NCI-H82 treated with DMSO at 0.1 percent for 48 hours (cell line): ENCODE measurements at regions not wholly inside any gene's neighbourhood (a gene's known extent, or its start where the extent isn't known, plus 50 kb on each side); places are given as distances from the start of the nearest gene placed in this dataset.
"Not testable (repeated sequence)": the region's sequence is repeated elsewhere in the genome, so short reads cannot be mapped to it uniquely, and the experiment has no call there.

Experiments
- DNase-seq: peaks from one replicate; lab custom pipeline; 2025; ENCODE audit not compliant: unreplicated experiment; lab: John Stamatoyannopoulos, UW

GRCh38 chr13:89432997-89433396 is 1761.8 kb downstream of the SLITRK5 start:
- no peak for DNase-seq

GRCh38 chr13:89434624-89435023 is 1763.5 kb downstream of the SLITRK5 start:
- DNase-seq: not testable (repeated sequence)

DNA sequence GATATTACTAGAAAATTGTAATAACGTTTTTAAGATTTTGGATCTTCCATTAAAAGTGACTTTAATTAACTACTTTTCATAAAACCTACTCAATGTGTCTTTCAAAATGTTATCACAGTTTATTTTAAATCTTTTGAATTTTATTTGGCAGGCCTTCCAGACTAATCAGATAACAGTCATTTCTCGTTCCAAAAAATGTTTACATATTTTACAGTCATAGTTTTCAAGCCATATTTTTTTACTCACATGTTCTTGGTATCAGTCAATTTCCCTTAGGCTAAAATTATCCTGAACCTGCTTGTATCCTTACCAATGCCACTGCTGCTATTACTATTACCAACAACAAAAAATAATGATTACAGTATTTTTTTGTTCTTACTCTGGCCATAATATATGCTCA is 1783.5 kb downstream of the SLITRK5 start:
- DNase-seq: no peak

DNA sequence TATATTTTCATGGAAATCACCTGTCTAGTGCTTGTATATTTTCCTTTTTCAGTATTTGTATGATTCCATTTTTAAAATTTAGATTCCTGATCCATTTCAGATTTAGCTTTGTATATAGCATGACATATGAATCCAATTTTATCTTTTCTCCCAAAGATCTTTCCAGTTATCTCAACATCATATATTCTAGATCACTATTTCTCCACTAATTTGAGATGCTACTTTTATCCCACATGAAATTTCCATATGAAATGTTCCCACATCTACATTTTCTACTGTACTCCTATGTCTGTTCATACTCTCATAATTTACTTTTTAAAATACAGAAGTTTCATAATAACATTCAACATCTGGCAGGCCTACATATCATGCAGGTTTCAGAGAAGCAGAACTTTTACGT is 1784.1 kb downstream of the SLITRK5 start:
- DNase-seq: no peak

- DNase-seq: no peak
Measured at GRCh38 chr13:89455741-89456140, 1784.6 kb downstream of the SLITRK5 start.

GRCh38 chr13:89457977-89458376 is 1786.8 kb downstream of the SLITRK5 start:
- no peak for DNase-seq

- DNase-seq: no peak
Measured at GRCh38 chr13:89458456-89458855, 1787.3 kb downstream of the SLITRK5 start.

GRCh38 chr13:89460895-89461294 is 1789.7 kb downstream of the SLITRK5 start:
- DNase-seq: not testable (repeated sequence)

DNA sequence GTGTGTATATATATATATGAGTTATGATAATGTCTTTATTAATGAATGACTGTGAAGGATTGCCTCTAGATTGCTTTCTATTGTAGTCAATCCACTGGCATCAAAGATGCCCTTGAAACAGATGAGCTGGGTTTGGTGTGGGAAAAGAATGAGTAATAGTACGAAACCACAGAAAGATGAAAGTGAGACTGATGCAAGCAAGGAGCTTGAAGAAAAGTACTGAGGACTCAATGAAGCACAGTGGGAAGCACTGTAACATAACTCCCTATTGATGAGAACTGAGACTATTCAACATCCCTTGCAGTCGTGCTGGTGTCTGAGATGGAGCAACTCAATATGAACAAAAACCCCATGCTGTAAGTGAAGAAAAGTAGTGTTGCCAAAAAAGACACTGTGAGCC is 1794.2 kb downstream of the SLITRK5 start:
- no peak for DNase-seq

DNA sequence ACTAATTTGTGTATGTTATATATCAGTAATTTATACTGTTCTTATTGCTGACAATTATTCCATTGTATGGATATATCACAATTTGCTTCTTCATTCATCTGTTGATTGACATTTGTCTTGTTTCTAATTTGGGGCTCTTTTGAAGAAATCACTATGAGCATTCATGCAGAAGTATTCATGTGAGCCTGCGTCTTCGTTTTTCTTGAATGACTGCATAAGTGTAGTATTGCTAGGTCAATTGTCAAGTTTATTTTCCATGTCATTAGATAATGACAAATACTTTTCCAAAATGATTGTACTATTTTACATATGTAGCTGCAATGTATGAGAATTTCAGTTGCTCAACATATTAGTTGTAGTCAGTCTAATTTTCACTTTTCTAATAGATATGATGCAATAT is 1796.9 kb downstream of the SLITRK5 start:
- no peak for DNase-seq

DNA sequence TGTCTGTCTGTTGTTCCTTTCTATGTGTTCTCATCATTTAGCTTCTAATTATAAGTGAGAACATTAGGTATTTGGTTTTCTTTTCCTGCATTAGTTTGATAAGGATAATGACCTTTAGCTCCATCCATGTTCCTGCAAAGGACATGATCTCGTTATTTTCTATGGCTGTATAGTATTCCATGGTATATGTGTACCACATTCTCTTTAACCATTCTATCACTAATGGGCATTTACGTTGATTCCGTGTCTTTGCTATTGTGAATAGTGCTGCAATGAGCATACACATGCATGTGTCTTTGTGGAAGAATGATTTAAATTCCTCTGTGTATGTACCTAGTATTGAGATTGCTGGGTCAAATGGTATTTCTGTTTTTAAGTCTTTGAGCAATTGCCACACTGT is 1799.7 kb downstream of the SLITRK5 start:
- no peak for DNase-seq

DNA sequence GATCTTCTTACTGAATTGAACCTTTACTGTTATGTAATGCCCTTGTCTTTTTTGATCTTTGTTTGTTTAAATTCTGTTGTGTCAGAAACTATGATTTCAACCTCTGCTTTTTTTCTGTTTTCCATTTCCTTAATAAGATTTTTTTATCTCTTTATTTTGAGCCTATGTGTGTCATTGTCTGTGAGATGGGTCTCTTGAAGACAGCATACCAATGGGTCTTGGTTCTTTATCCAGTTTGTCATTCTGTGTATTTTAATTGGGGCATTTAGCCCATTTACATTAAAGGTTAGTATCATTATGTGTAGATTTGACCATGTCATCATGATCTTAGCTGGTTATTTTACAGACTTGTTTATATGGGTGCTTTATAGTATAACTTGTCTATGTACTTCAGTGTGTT is 1803.3 kb downstream of the SLITRK5 start:
- DNase-seq: no peak

- DNase-seq: no peak
Measured at GRCh38 chr13:89486065-89486464, 1814.9 kb downstream of the SLITRK5 start.

GRCh38 chr13:89486709-89487108 is 1815.5 kb downstream of the SLITRK5 start:
- DNase-seq: no peak

DNA sequence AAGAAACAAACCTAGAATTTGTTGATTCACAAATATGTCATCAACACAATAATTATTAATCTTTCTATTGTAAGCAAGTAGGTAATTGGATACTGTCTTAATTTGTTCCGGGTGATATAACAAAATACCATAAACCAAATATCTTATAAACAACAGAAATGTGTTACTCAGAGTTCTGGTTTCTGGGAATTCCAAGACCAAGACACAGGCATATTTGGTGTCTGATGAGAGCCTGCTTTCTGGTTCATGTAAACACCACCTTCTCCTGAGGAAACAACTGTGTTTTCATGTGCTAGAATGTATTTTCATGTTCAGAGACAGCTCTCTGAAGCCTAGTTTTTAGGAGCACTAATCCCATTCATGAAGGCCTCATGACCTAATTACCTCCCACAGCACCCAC is 1819.5 kb downstream of the SLITRK5 start:
- no peak for DNase-seq

DNA sequence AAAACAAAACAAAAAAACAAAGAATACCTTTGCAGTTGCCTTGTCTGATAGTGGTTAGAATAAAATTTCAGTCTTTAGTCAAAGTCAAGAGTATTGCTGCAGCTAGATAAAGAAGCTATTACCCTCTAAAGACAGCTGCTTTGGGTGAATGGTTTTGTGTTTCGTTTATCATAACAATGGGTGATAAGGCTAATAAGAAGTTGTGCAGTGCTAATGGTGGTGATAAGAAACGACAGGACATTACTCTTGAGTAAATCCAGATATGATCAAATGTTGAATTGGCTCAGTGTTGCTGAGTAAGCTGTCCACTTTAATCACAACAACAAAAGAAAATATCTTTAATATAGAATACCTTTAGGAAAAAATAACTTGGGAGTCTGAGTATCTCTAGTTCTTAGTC is 1825.3 kb downstream of the SLITRK5 start:
- DNase-seq: no peak

GRCh38 chr13:89497658-89498057 is 1826.5 kb downstream of the SLITRK5 start:
- DNase-seq: no peak

DNA sequence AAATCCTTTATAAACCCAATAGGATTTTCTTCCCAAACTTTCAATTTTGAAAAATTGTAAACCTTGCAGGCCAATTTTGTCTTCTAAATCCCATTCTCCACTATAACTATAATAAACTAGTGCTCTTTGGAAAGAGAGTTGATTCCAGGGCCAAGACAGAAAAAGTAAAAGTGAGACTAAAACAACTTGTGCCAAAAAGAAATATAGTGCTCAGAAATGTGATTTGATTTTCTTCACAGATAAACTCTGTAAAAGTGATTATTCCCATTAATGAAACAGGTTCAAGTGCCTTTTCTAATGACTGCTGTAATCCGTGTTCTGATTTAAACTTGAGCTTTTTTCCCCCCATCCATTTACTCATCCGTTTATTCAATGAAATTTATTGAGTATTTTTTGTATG is 1831.1 kb downstream of the SLITRK5 start:
- no peak for DNase-seq

DNA sequence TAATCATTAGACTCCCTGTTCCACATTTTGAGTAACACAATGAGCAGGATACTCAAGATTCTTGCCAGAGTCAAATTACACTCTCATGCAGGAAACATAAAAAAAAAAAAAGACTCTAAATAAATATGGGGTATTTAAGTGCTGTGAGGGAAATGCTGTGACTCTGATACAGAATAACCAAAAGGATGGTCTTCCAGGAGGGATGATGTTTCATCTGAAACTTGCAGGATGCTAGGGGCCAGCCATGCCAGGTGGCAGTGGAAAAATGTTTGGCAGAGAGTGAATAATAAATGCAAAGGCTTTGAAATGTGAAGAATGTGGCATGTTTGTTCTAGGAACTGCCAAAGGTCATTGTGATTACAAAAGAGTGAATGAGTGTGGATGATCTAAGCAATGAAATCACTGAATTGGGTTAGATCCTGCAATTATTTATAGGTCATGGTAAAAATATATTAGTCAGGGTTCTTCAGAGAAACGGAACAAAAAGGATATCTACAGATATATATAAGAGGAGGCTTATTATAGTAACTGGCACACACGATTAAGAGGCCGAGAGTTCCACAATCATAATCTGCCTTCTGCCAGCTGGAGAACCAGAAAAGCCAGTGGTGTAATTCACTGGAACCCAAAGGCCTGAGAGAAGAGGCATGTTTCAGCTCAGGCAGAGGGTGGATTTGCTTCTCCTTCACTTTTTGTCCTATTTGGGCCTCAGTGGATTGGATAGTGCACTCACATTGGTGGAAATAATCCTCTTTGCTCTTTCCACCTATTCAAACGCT is 1832.8 kb upstream of the MIR17HG start:
- peak; percentile 84 for DNase-seq

DNA sequence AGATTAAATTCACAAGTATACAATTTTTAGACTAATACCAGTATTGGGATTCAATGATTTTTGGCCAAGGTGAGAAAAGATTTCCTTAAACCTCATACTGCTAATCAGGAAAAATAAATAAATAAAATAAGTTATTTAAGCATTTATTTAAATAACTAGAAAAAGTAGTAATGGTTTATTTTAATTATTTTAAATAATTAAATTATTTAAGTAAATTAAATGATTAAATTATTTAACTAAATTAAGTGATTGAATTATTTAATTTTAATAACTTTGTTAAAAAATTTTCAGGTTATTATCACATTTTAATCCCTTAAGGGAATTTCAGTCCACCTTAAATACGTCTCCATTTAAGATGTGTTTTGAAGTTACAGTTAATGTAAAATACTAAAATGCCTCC is 1831.5 kb upstream of the MIR17HG start:
- no peak for DNase-seq

- DNase-seq: no peak
Measured at GRCh38 chr13:89518289-89519077, 1829.0 kb upstream of the MIR17HG start.

GRCh38 chr13:89520468-89520867 is 1827.0 kb upstream of the MIR17HG start:
- DNase-seq: no peak
